Loucy (cell line): ENCODE measurements at regions not wholly inside any gene's neighbourhood (a gene's known extent, or its start where the extent isn't known, plus 50 kb on each side); places are given as distances from the start of the nearest gene placed in this dataset.

Source experiments
- CTCF ChIP-seq: fragments of 200-600 bp; sonication (generic); conservative IDR thresholded peaks from 2 replicates; pipeline ENCODE4 v1.5.1; 2014; ENCODE audit warnings: mild to moderate bottlenecking, antibody characterized with exemption, low read length
- EZH2phosphoT487 ChIP-seq: fragments of 200-600 bp; IDR thresholded peaks from 2 replicates; pipeline ENCODE4 v1.6.1; 2018; ENCODE audit warnings: antibody characterized with exemption, mild to moderate bottlenecking, moderate library complexity, borderline replicate concordance

GRCh38 chr11:36928621-36929020, 330.6 kb upstream of the RAG2 start:
- TF ChIP-seq EZH2phosphoT487 (no peak), CTCF (no peak)
